VCaP (cell line): ENCODE measurements at regions not wholly inside any gene's neighbourhood (a gene's known extent, or its start where the extent isn't known, plus 50 kb on each side); places are given as distances from the start of the nearest gene placed in this dataset.

Experiments used
- H3K27ac ChIP-seq: fragments of 450-650 bp; 2 replicates; pipeline ENCODE4 v1.5.1; 2017
- CTCF ChIP-seq: fragments of 450-650 bp; conservative IDR thresholded peaks from 2 replicates; pipeline ENCODE4 v1.5.1; 2017; ENCODE audit warnings: mild to moderate bottlenecking, moderate library complexity

GRCh38 chr13:59343993-59344822 lies 819.5 kb downstream of the DIAPH3 start:
- peak; percentile 15; the same call in 1 of the 2 replicates for TF ChIP-seq CTCF
- no peak overlapping the region for H3K27ac ChIP-seq

- no peak for TF ChIP-seq CTCF
- H3K27ac ChIP-seq: no peak overlapping the region
Measured at GRCh38 chr13:59345311-59345710, 818.4 kb downstream of the DIAPH3 start.

GRCh38 chr13:59346999-59347723 lies 816.6 kb downstream of the DIAPH3 start:
- TF ChIP-seq CTCF: no peak
- H3K27ac ChIP-seq: no peak overlapping the region

DNA sequence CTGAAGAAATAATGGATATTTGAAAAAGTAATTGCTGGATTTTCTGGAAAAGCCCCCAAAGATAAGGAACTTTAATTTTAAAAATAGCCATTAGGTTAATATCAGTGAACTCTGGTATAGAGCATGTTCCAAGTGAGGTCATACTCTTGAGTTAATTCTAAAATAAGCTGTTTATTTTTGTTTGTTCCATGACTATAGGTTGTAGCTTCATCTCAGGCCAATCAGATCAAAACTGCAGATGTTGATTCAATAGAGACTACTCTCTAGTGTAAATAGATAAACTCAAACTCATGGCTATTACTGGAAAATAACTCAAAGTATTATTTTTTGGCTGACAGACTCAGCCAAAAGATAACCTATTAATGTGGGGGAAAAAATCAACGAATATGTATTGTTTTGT lies 815.1 kb downstream of the DIAPH3 start:
- H3K27ac ChIP-seq: no peak overlapping the region
- TF ChIP-seq CTCF: no peak

DNA sequence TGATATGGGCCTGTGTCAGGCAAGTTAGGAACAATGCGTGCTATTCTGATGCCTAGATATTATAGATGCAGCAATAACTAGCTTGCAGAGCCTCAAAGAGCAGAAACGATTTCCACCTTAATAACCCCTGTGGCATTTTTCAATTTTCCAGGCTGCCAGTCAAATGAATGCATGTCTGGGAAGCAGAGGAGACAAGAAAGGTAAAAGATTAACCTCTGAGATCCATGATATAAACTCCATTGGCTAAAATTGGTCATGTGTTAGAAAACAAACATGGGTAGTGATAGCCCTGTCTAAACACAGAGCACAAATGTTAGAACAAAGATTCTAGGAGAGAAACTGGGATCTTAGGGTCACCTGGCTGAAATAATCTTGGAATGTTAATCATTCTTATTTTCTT lies 811.1 kb downstream of the DIAPH3 start:
- TF ChIP-seq CTCF: no peak
- no peak overlapping the region for H3K27ac ChIP-seq

- TF ChIP-seq CTCF: no peak
- no peak overlapping the region for H3K27ac ChIP-seq
Measured at GRCh38 chr13:59354665-59355369, 808.9 kb downstream of the DIAPH3 start.

GRCh38 chr13:59356607-59357006 lies 807.1 kb downstream of the DIAPH3 start:
- no peak for TF ChIP-seq CTCF
- H3K27ac ChIP-seq: no peak overlapping the region; the same call in 1 of the 2 replicates
